ENCODE measurements at regions not wholly inside any gene's neighbourhood (a gene's known extent, or its start where the extent isn't known, plus 50 kb on each side); places are given as distances from the start of the nearest gene placed in this dataset.

GRCh38 chr7:113349339-113349738, 231.0 kb upstream of the SMIM30 start:
- TF ChIP-seq, protein P1, sequence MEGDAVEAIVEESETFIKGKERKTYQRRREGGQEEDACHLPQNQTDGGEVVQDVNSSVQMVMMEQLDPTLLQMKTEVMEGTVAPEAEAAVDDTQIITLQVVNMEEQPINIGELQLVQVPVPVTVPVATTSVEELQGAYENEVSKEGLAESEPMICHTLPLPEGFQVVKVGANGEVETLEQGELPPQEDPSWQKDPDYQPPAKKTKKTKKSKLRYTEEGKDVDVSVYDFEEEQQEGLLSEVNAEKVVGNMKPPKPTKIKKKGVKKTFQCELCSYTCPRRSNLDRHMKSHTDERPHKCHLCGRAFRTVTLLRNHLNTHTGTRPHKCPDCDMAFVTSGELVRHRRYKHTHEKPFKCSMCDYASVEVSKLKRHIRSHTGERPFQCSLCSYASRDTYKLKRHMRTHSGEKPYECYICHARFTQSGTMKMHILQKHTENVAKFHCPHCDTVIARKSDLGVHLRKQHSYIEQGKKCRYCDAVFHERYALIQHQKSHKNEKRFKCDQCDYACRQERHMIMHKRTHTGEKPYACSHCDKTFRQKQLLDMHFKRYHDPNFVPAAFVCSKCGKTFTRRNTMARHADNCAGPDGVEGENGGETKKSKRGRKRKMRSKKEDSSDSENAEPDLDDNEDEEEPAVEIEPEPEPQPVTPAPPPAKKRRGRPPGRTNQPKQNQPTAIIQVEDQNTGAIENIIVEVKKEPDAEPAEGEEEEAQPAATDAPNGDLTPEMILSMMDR (IDR thresholded peaks at IDR 0.05), result no peak
- TF ChIP-seq POLR2A (IDR thresholded peaks at IDR 0.05), result no peak

Measured in esophagus squamous epithelium (tissue), 4 donors.